Naive B cell (primary cell): ENCODE measurements at regions not wholly inside any gene's neighbourhood (a gene's known extent, or its start where the extent isn't known, plus 50 kb on each side); places are given as distances from the start of the nearest gene placed in this dataset.

ENCODE experiments used
- ATAC-seq, 2 donors: fragments of 150-1000 bp; cut with Tn5 transposase; 2 replicates each; pipeline ENCODE4 v1.10.0; 2021; ENCODE audit warnings: low read depth in 2 of 2, mild to moderate bottlenecking in 2 of 2, moderate library complexity in 2 of 2
- DNase-seq: peaks from one replicate; pipeline ENCODE4 v3.0.0; 2022
- H3K27ac Mint-ChIP-seq, 6 donors: one replicate each; pipeline ENCODE4 v1.8.0; 2020 to 2022; ENCODE audit warnings: mild to moderate bottlenecking in 6 of 6, mixed read lengths in 6 of 6, moderate library complexity in 5 of 6, inconsistent platforms in 2 of 6
- H3K27me3 Mint-ChIP-seq, 3 donors: one replicate each; pipeline ENCODE4 v1.8.0; 2021 to 2022; ENCODE audit warnings: mixed read lengths in 3 of 3, mild to moderate bottlenecking in 1 of 3
- H3K36me3 Mint-ChIP-seq, 2 donors: one replicate each; pipeline ENCODE4 v1.8.0; 2020 to 2022; ENCODE audit warnings: mixed read lengths in 2 of 2, inconsistent platforms in 1 of 2, mild to moderate bottlenecking in 1 of 2
- H3K4me1 Mint-ChIP-seq, 3 donors: one replicate each; pipeline ENCODE4 v1.8.0; 2020 to 2022; ENCODE audit warnings: mixed read lengths in 3 of 3, inconsistent platforms in 1 of 3, mild to moderate bottlenecking in 1 of 3, moderate library complexity in 1 of 3
- H3K4me3 Mint-ChIP-seq, 8 donors: one replicate each; pipeline ENCODE4 v1.8.0; 2020 to 2022; ENCODE audit warnings: mild to moderate bottlenecking in 8 of 8, mixed read lengths in 8 of 8, moderate library complexity in 8 of 8, inconsistent platforms in 2 of 8
- H3K9me3 Mint-ChIP-seq, 7 donors: one replicate each; pipeline ENCODE4 v1.8.0; 2020 to 2022; ENCODE audit warnings: mixed read lengths in 7 of 7, mild to moderate bottlenecking in 5 of 7, inconsistent platforms in 2 of 7, moderate library complexity in 1 of 7

- no peak for DNase-seq
- Mint-ChIP-seq H3K27ac (no peak overlapping the region), H3K36me3 (no peaks in the 10 kb centered on the region), H3K4me1 (no peaks in the 10 kb centered on the region), H3K27me3 (peaks cover 0 to 12% (median 6%) of the 10 kb centered on the region in 3 donors), H3K9me3 (no peaks in the 10 kb centered on the region), H3K4me3 (no peak overlapping the region)
- ATAC-seq: no peak
Measured at GRCh38 chr9:135370411-135371375, 108.9 kb upstream of the PPP1R26 start.

- Mint-ChIP-seq H3K36me3 (no peaks in the 10 kb centered on the region), H3K9me3 (no peaks in the 10 kb centered on the region), H3K4me3 (no peak overlapping the region), H3K4me1 (no peaks in the 10 kb centered on the region), H3K27ac (no peak overlapping the region), H3K27me3 (peaks cover 0 to 11% (median 6%) of the 10 kb centered on the region in 3 donors)
- no peak for ATAC-seq
- DNase-seq: no peak
Measured at GRCh38 chr9:135371535-135371934, 108.0 kb upstream of the PPP1R26 start.

GRCh38 chr9:135372036-135372435 lies 107.5 kb upstream of the PPP1R26 start:
- DNase-seq: no peak
- Mint-ChIP-seq H3K27me3 (peaks cover 0 to 11% (median 6%) of the 10 kb centered on the region in 3 donors), H3K4me3 (no peak overlapping the region), H3K9me3 (no peaks in the 10 kb centered on the region), H3K36me3 (no peaks in the 10 kb centered on the region), H3K27ac (no peak overlapping the region), H3K4me1 (no peaks in the 10 kb centered on the region)
- no peak for ATAC-seq

- H3K36me3 Mint-ChIP-seq: no peaks in the 10 kb centered on the region
- H3K27ac Mint-ChIP-seq: no peak overlapping the region
- ATAC-seq (no peak), DNase-seq (no peak)
- H3K4me3 Mint-ChIP-seq: no peak overlapping the region
- no peaks in the 10 kb centered on the region for H3K4me1 Mint-ChIP-seq
- H3K9me3 Mint-ChIP-seq: no peaks in the 10 kb centered on the region
- peaks cover 0 to 11% (median 6%) of the 10 kb centered on the region in 3 donors for H3K27me3 Mint-ChIP-seq
Measured at GRCh38 chr9:135372501-135373008, 107.0 kb upstream of the PPP1R26 start.

- no peak overlapping the region for H3K27ac Mint-ChIP-seq
- H3K4me1 Mint-ChIP-seq: no peaks in the 10 kb centered on the region
- H3K36me3 Mint-ChIP-seq: no peaks in the 10 kb centered on the region
- no peak overlapping the region for H3K4me3 Mint-ChIP-seq
- H3K9me3 Mint-ChIP-seq: no peaks in the 10 kb centered on the region
- ATAC-seq (no peak), DNase-seq (no peak)
- H3K27me3 Mint-ChIP-seq: peaks cover 0 to 11% (median 6%) of the 10 kb centered on the region in 3 donors
Measured at GRCh38 chr9:135373151-135373685, 106.4 kb upstream of the PPP1R26 start.

GRCh38 chr9:135373820-135374219 lies 105.8 kb upstream of the PPP1R26 start:
- H3K36me3 Mint-ChIP-seq: no peaks in the 10 kb centered on the region
- ATAC-seq (no peak), DNase-seq (no peak)
- peaks cover 0 to 11% (median 6%) of the 10 kb centered on the region in 3 donors for H3K27me3 Mint-ChIP-seq
- no peaks in the 10 kb centered on the region for H3K9me3 Mint-ChIP-seq
- H3K4me3 Mint-ChIP-seq: no peak overlapping the region
- no peaks in the 10 kb centered on the region for H3K4me1 Mint-ChIP-seq
- no peak overlapping the region for H3K27ac Mint-ChIP-seq

- H3K4me1 Mint-ChIP-seq: no peaks in the 10 kb centered on the region
- H3K9me3 Mint-ChIP-seq: no peaks in the 10 kb centered on the region
- H3K27ac Mint-ChIP-seq: no peak overlapping the region
- no peak overlapping the region for H3K4me3 Mint-ChIP-seq
- DNase-seq: no peak
- ATAC-seq: no peak
- H3K36me3 Mint-ChIP-seq: no peaks in the 10 kb centered on the region
- H3K27me3 Mint-ChIP-seq: peaks cover 0 to 11% (median 6%) of the 10 kb centered on the region in 3 donors
Measured at GRCh38 chr9:135374591-135374990, 105.0 kb upstream of the PPP1R26 start.

GRCh38 chr9:135375001-135375400 lies 104.6 kb upstream of the PPP1R26 start:
- H3K4me1 Mint-ChIP-seq: no peaks in the 10 kb centered on the region
- no peak for ATAC-seq
- no peaks in the 10 kb centered on the region for H3K9me3 Mint-ChIP-seq
- no peaks in the 10 kb centered on the region for H3K36me3 Mint-ChIP-seq
- no peak overlapping the region for H3K27ac Mint-ChIP-seq
- no peak for DNase-seq
- peaks cover 0 to 11% (median 6%) of the 10 kb centered on the region in 3 donors for H3K27me3 Mint-ChIP-seq
- no peak overlapping the region for H3K4me3 Mint-ChIP-seq

GRCh38 chr9:135376511-135377265 lies 102.9 kb upstream of the PPP1R26 start:
- no peaks in the 10 kb centered on the region for H3K36me3 Mint-ChIP-seq
- DNase-seq: no peak
- peaks cover 0 to 2% (median 0%) of the 10 kb centered on the region in 7 donors for H3K9me3 Mint-ChIP-seq
- no peak for ATAC-seq
- no peaks in the 10 kb centered on the region for H3K4me1 Mint-ChIP-seq
- peaks cover 0 to 15% (median 12%) of the 10 kb centered on the region in 3 donors for H3K27me3 Mint-ChIP-seq
- no peak overlapping the region for H3K27ac Mint-ChIP-seq
- no peak overlapping the region for H3K4me3 Mint-ChIP-seq

- Mint-ChIP-seq H3K27me3 (peaks cover 0 to 21% (median 17%) of the 10 kb centered on the region in 3 donors), H3K9me3 (peaks cover 0 to 2% (median 0%) of the 10 kb centered on the region in 7 donors), H3K4me3 (no peak overlapping the region), H3K36me3 (no peaks in the 10 kb centered on the region), H3K4me1 (no peaks in the 10 kb centered on the region), H3K27ac (no peak overlapping the region)
- ATAC-seq (no peak), DNase-seq (no peak)
Measured at GRCh38 chr9:135377431-135377830, 102.2 kb upstream of the PPP1R26 start.

- peaks cover 0 to 21% (median 17%) of the 10 kb centered on the region in 3 donors for H3K27me3 Mint-ChIP-seq
- no peaks in the 10 kb centered on the region for H3K36me3 Mint-ChIP-seq
- no peak overlapping the region for H3K4me3 Mint-ChIP-seq
- no peak overlapping the region for H3K27ac Mint-ChIP-seq
- ATAC-seq: no peak
- no peak for DNase-seq
- H3K4me1 Mint-ChIP-seq: no peaks in the 10 kb centered on the region
- peaks cover 0 to 2% (median 0%) of the 10 kb centered on the region in 7 donors for H3K9me3 Mint-ChIP-seq
Measured at GRCh38 chr9:135378751-135379150, 100.8 kb upstream of the PPP1R26 start.

- Mint-ChIP-seq H3K4me3 (peak overlapping the region in 1 of 8 donors; percentile 63), H3K36me3 (no peaks in the 10 kb centered on the region), H3K27me3 (peaks cover 0 to 21% (median 11%) of the 10 kb centered on the region in 3 donors)
Measured at GRCh38 chr9:135379540-135380267, 99.9 kb upstream of the PPP1R26 start.

More at GRCh38 chr9:135379540-135380267, 99.9 kb upstream of the PPP1R26 start:
- Mint-ChIP-seq H3K4me1 (no peaks in the 10 kb centered on the region), H3K27ac (no peak overlapping the region), H3K9me3 (peaks cover 0 to 3% (median 0%) of the 10 kb centered on the region in 7 donors)
- DNase-seq (no peak), ATAC-seq (no peak)
